ENCODE measurements at regions not wholly inside any gene's neighbourhood (a gene's known extent, or its start where the extent isn't known, plus 50 kb on each side); places are given as distances from the start of the nearest gene placed in this dataset.

DNA sequence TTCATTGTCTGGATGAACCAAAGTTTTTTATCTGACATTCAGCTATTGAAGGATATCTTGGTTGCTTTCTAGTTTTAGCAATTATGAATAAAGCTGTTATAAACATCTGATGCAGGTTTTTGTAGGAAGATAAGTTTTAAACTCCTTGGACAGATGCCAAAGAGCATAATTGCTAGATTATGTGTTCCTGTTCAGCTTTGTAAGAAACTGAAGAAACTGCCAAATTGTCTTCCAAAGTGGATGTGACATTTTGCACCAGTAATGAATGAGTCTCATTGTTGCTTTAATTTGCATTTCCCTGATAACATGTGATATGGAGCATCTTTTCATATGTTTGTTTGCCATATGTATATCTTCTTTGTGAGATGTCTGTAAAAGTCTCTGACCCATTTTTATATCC is 239.9 kb upstream of the TTC14 start:
- no peak for TF ChIP-seq RAD21 (IDR thresholded peaks at IDR 0.05; ENCODE audit: low read depth)
- TF ChIP-seq TEAD4 (IDR thresholded peaks at IDR 0.05) = no peak
- TF ChIP-seq, protein P1, sequence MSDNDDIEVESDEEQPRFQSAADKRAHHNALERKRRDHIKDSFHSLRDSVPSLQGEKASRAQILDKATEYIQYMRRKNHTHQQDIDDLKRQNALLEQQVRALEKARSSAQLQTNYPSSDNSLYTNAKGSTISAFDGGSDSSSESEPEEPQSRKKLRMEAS (IDR thresholded peaks at IDR 0.05) = no peak
- no peak for TF ChIP-seq YY1 (IDR thresholded peaks at IDR 0.05; ENCODE audit: low read depth)
- no peak for TF ChIP-seq NFIC (IDR thresholded peaks at IDR 0.05)
- TF ChIP-seq CEBPB (IDR thresholded peaks at IDR 0.05) = no peak

DNA sequence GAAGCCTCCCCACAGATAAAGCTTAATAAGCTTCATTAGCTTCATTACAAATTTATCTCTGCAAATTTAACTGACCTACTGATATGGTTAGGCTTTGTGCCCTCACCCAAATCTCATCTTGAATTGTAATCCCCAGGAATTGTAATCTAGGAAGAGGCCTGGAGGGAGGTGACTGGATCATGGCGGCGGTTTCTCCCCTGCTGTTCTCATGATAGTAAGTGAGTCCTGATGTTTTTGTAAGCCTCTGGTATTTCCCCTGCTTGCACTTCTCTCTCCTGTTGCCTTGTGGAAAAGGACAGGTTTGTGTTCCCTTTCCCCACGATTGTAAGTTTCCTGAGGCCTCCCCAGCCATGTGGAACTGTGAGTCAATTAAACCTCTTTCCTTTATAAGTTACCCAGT is 226.1 kb upstream of the TTC14 start:
- TF ChIP-seq EGR1 (IDR thresholded peaks at IDR 0.05) = no peak
- no peak for TF ChIP-seq TCF12 (IDR thresholded peaks at IDR 0.05; ENCODE audit: low read depth)
- TF ChIP-seq TEAD4 (IDR thresholded peaks at IDR 0.05) = no peak
- TF ChIP-seq, protein P2, sequence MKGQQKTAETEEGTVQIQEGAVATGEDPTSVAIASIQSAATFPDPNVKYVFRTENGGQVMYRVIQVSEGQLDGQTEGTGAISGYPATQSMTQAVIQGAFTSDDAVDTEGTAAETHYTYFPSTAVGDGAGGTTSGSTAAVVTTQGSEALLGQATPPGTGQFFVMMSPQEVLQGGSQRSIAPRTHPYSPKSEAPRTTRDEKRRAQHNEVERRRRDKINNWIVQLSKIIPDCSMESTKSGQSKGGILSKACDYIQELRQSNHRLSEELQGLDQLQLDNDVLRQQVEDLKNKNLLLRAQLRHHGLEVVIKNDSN (IDR thresholded peaks at IDR 0.05) = no peak
- no peak for TF ChIP-seq ZBTB7A (IDR thresholded peaks at IDR 0.05; ENCODE audit: low read depth)
- TF ChIP-seq, protein P1 (IDR thresholded peaks at IDR 0.05) = no peak
- TF ChIP-seq CREB1 (IDR thresholded peaks at IDR 0.05; ENCODE audit: low read depth) = no peak
- TF ChIP-seq NFIC (IDR thresholded peaks at IDR 0.05) = no peak

DNA sequence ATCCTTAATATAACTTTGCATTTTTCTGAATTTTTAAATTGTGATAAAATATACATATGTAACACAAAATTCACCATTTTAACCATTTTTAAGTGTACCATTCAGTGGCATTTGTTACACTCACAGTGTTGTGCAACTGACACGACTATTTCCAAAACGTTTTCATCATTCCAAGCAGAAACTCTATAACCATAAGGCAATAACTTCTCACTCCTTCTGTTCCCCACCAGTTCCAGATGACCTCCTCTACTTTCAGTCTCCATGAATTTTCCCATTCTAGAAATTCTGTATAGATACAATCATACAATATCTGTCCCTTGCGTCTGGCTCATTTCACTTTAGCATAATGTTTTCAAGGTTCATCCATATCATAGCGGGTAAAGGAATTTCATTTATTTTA is 223.5 kb upstream of the TTC14 start:
- TF ChIP-seq NFIC (IDR thresholded peaks at IDR 0.05) = no peak

DNA sequence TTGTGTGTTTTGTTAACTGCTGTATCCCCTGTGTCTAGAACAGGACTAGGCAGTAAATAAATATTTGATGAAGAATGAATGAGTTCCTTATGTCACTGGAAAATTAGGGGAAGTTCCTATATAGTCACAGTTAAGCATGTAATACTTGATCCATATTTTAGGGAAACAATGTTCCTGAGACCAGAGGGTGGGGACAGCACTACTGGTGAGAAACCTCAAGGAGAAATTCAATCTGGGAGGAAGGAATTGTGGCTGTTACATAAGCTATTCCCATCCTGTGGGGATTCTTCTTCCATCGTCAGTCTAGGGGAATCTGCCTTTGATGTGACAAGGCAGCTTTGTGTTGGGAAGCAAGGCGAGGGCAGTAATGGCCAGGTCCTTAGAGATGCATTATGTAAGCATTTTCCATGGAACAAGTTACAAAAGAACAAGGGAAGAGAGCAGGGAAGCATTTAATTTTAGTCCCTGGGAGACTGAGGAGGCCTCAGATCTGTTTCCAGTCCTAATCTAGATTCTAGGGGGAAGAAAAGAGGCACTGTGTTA is 219.3 kb upstream of the TTC14 start:
- TF ChIP-seq FOXM1 (IDR thresholded peaks at IDR 0.05; ENCODE audit: borderline replicate concordance, low read depth) (no peak), RAD21 (IDR thresholded peaks at IDR 0.05; ENCODE audit: low read depth) (no peak)

DNA sequence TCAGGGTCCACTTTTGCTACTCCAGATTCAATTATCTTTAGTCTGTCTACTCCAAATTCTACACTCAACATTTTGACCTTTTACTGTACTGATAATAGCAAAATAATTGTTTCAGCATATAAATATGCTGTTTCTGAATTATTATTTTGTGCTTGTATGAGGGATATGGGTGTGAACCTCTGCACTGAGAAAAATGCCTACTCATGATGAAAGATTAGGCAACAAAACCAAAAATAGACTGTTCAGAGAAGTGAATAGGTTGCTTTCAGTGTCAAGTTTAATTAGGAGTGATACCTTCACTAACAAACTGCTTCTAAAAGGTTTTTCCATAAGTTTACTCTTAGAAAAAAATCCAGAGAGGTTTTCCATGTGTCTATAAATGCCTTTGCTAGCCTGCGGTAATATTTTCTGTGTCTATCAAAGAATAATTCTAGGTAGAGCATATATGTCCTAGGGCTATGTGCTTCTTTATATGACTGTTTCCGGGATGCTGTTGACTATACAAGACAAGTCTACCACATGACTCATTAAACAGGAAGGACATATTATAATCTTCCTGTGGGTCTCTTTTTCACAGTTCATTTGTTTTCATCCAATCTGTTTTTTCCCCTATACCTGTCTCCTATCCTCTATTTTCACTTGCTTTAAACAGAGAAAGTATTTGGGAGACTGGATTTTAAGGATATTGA is 218.5 kb upstream of the TTC14 start:
- no peak for TF ChIP-seq NFIC (IDR thresholded peaks at IDR 0.05)
- no peak for TF ChIP-seq TAF1 (IDR thresholded peaks at IDR 0.05; ENCODE audit: low read depth)
- TF ChIP-seq, protein P1 (IDR thresholded peaks at IDR 0.05) = no peak
- TF ChIP-seq, protein P3, sequence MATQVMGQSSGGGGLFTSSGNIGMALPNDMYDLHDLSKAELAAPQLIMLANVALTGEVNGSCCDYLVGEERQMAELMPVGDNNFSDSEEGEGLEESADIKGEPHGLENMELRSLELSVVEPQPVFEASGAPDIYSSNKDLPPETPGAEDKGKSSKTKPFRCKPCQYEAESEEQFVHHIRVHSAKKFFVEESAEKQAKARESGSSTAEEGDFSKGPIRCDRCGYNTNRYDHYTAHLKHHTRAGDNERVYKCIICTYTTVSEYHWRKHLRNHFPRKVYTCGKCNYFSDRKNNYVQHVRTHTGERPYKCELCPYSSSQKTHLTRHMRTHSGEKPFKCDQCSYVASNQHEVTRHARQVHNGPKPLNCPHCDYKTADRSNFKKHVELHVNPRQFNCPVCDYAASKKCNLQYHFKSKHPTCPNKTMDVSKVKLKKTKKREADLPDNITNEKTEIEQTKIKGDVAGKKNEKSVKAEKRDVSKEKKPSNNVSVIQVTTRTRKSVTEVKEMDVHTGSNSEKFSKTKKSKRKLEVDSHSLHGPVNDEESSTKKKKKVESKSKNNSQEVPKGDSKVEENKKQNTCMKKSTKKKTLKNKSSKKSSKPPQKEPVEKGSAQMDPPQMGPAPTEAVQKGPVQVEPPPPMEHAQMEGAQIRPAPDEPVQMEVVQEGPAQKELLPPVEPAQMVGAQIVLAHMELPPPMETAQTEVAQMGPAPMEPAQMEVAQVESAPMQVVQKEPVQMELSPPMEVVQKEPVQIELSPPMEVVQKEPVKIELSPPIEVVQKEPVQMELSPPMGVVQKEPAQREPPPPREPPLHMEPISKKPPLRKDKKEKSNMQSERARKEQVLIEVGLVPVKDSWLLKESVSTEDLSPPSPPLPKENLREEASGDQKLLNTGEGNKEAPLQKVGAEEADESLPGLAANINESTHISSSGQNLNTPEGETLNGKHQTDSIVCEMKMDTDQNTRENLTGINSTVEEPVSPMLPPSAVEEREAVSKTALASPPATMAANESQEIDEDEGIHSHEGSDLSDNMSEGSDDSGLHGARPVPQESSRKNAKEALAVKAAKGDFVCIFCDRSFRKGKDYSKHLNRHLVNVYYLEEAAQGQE (IDR thresholded peaks at IDR 0.05; ENCODE audit: low read depth) = no peak
- no peak for TF ChIP-seq EP300 (IDR thresholded peaks at IDR 0.05; ENCODE audit: borderline replicate concordance)
- no peak for TF ChIP-seq CEBPB (IDR thresholded peaks at IDR 0.05)
- no peak for TF ChIP-seq TEAD4 (IDR thresholded peaks at IDR 0.05)
- no peak for TF ChIP-seq YY1 (IDR thresholded peaks at IDR 0.05; ENCODE audit: low read depth)
- no peak for TF ChIP-seq ZBTB7A (IDR thresholded peaks at IDR 0.05; ENCODE audit: low read depth)

DNA sequence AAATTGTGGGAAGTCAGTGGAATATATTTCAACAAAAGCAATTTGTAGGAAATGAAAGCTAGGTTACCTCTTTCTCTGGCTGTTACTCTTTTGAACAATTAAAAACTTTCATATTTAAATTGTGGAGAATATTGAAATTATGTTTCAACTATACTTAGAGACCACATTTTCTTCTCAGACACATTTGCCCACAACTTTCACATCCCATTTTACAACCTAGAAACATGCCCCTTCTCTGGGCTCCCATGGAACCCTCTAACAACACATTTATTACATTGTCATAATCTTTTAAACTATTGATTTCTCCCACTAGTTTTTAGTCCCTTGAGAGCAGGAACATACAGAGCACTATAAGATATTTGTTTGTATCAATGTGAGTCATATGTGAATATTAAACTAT is 211.7 kb upstream of the TTC14 start:
- TF ChIP-seq NFIC (IDR thresholded peaks at IDR 0.05) (no peak), TAF1 (IDR thresholded peaks at IDR 0.05; ENCODE audit: low read depth) (no peak), EP300 (IDR thresholded peaks at IDR 0.05; ENCODE audit: borderline replicate concordance) (no peak), CEBPB (IDR thresholded peaks at IDR 0.05) (no peak), ZBTB7A (IDR thresholded peaks at IDR 0.05; ENCODE audit: low read depth) (no peak), RAD21 (IDR thresholded peaks at IDR 0.05; ENCODE audit: low read depth) (no peak), TEAD4 (IDR thresholded peaks at IDR 0.05) (no peak), TCF12 (IDR thresholded peaks at IDR 0.05; ENCODE audit: low read depth) (no peak), CREB1 (IDR thresholded peaks at IDR 0.05; ENCODE audit: low read depth) (no peak), YY1 (IDR thresholded peaks at IDR 0.05; ENCODE audit: low read depth) (no peak), EGR1 (IDR thresholded peaks at IDR 0.05) (no peak), FOXM1 (IDR thresholded peaks at IDR 0.05; ENCODE audit: borderline replicate concordance, low read depth) (no peak)
- TF ChIP-seq, protein P2 (IDR thresholded peaks at IDR 0.05) = no peak
- TF ChIP-seq, protein P3 (IDR thresholded peaks at IDR 0.05; ENCODE audit: low read depth) = no peak
- TF ChIP-seq, protein P1 (IDR thresholded peaks at IDR 0.05) = no peak

Data from Ishikawa (cell line).